B cell (primary cell): ENCODE measurements at regions not wholly inside any gene's neighbourhood (a gene's known extent, or its start where the extent isn't known, plus 50 kb on each side); places are given as distances from the start of the nearest gene placed in this dataset.
"Not testable (repeated sequence)": the region's sequence is repeated elsewhere in the genome, so short reads cannot be mapped to it uniquely, and the experiment has no call there.

Source experiments
- ATAC-seq: fragments of 200-7000 bp; cut with Tn5 transposase; one replicate; pipeline ENCODE4 v1.10.0; 2021; ENCODE audit warnings: low read depth, mild to moderate bottlenecking, moderate number of reproducible peaks, moderate library complexity
- CTCF ChIA-PET: fragments of 350-600 bp; sonication (Branson Sonifier 250); formaldehyde crosslinking; loops from one replicate; lab custom pipeline; 2021; ENCODE audit warnings: antibody characterized with exemption, inconsistent platforms; lab: Charles Lee
- POLR2A ChIA-PET: fragments of 350-600 bp; sonication (Branson Sonifier 250); formaldehyde crosslinking; loops from one replicate; lab custom pipeline; 2021; ENCODE audit warnings: antibody characterized with exemption; lab: Charles Lee
- DNase-seq: peaks from one replicate; pipeline ENCODE4 v3.0.0; 2013
- H2AFZ ChIP-seq: 2 replicates; pipeline ENCODE4 v1.6.1; 2012; ENCODE audit warnings: mild to moderate bottlenecking, low read depth, low read length; ENCODE audit not compliant: insufficient read depth, poor library complexity, severe bottlenecking
- H3K27ac ChIP-seq, 2 donors: 1 replicate in 1 of 2; 2 replicates in 1 of 2; pipeline ENCODE4 v1.5.1; 2012 to 2013; ENCODE audit warnings: low read length in 2 of 2, mild to moderate bottlenecking in 2 of 2, moderate library complexity in 1 of 2
- H3K27me3 ChIP-seq, 4 experiments: fragments of 200-600 bp in 1 of 4; sonication (generic) in 1 of 4; replicated peaks in 1 of 4; 1 replicate in 2 of 4; 2 replicates in 2 of 4; pipeline versions ENCODE4 v1.6.1 to v1.7.0; 2013 to 2016; ENCODE audit warnings: low read length in 3 of 4, mild to moderate bottlenecking in 2 of 4, mixed read lengths in 1 of 4, moderate library complexity in 1 of 4; ENCODE audit not compliant: insufficient read depth in 4 of 4, control insufficient read depth in 3 of 4; ENCODE audit errors: control extremely low read depth in 1 of 4
- H3K36me3 ChIP-seq, 2 experiments: replicated peaks in 1 of 2; 1 replicate in 1 of 2; 2 replicates in 1 of 2; pipeline versions ENCODE4 v1.6.1 to v1.7.1; 2013; ENCODE audit warnings: low read length in 1 of 2; ENCODE audit not compliant: insufficient read depth in 2 of 2, control insufficient read depth in 1 of 2; ENCODE audit errors: control extremely low read depth in 1 of 2, extremely low read depth in 1 of 2
- H3K4me1 ChIP-seq, 2 donors: fragments of 200-600 bp in 1 of 2; sonication (generic) in 1 of 2; 1 replicate in 1 of 2; 2 replicates in 1 of 2; pipeline versions ENCODE4 v1.5.1 to v1.6.1; 2013 to 2017; ENCODE audit warnings: low read length in 2 of 2; ENCODE audit not compliant: control insufficient read depth in 2 of 2, insufficient read depth in 2 of 2
- H3K4me2 ChIP-seq: replicated peaks from 2 replicates; pipeline ENCODE3; 2012; ENCODE audit warnings: mild to moderate bottlenecking, low read depth, low read length; ENCODE audit not compliant: poor library complexity, severe bottlenecking
- H3K4me3 ChIP-seq, 5 experiments: fragments of 200-600 bp in 1 of 5; sonication (generic) in 1 of 5; 1 replicate in 3 of 5; 2 replicates in 2 of 5; pipeline versions ENCODE4 v1.5.1 to v1.7.0; 2011 to 2016; ENCODE audit warnings: low read length in 4 of 5, mild to moderate bottlenecking in 4 of 5, low read depth in 2 of 5, control low read depth in 1 of 5, moderate library complexity in 1 of 5; ENCODE audit not compliant: insufficient read depth in 1 of 5; ENCODE audit errors: control extremely low read depth in 1 of 5, extremely low read depth in 1 of 5
- H3K79me2 ChIP-seq: fragments of 200-600 bp; sonication (generic); one replicate; pipeline ENCODE4 v1.6.0; 2016; ENCODE audit warnings: low read length; ENCODE audit not compliant: control insufficient read depth, insufficient read depth
- H3K9ac ChIP-seq: fragments of 200-600 bp; sonication (generic); 2 replicates; pipeline ENCODE4 v1.6.1; 2017; ENCODE audit warnings: mild to moderate bottlenecking, low read length, moderate library complexity
- H3K9me3 ChIP-seq, 3 donors: one replicate each; pipeline versions ENCODE4 v1.6.1 to v1.7.1; 2013; ENCODE audit warnings: low read length in 2 of 3; ENCODE audit not compliant: control insufficient read depth in 2 of 3, insufficient read depth in 1 of 3; ENCODE audit errors: control extremely low read depth in 1 of 3
- H4K20me1 ChIP-seq: 2 replicates; pipeline ENCODE4 v1.6.0; 2012; ENCODE audit warnings: mild to moderate bottlenecking, low read length; ENCODE audit not compliant: insufficient read depth, control insufficient read depth, poor library complexity, severe bottlenecking
- H3K27ac Mint-ChIP-seq: one replicate; pipeline ENCODE4 v1.8.0; 2021; ENCODE audit warnings: mixed read lengths
- H3K27me3 Mint-ChIP-seq: one replicate; pipeline ENCODE4 v1.8.0; 2021; ENCODE audit warnings: mixed read lengths
- H3K4me1 Mint-ChIP-seq: one replicate; pipeline ENCODE4 v1.8.0; 2021; ENCODE audit warnings: mixed read lengths
- H3K4me3 Mint-ChIP-seq: one replicate; pipeline ENCODE4 v1.8.0; 2021; ENCODE audit warnings: mixed read lengths
- H3K9me3 Mint-ChIP-seq: one replicate; pipeline ENCODE4 v1.8.0; 2022; ENCODE audit warnings: mixed read lengths; ENCODE audit not compliant: insufficient read depth
- WGBS: methylation state at CpG from one replicate; pipeline ENCODE4 v1.1.5; 2013; ENCODE audit warnings: missing lambda C conversion rate; ENCODE audit not compliant: insufficient coverage; 5-methylcytosine and 5-hydroxymethylcytosine counted together
- intact Hi-C: fragments of 100-400 bp; cut with micrococcal nuclease; formaldehyde crosslinking; loops from one replicate; pipeline ENCODE4 v1.10.0; 2022

GRCh38 chr15:21174761-21175160 lies 265.5 kb downstream of the POTEB3 start:
- POLR2A ChIA-PET, H4K20me1 ChIP-seq, H2AFZ ChIP-seq, H3K4me2 ChIP-seq, ATAC-seq, CTCF ChIA-PET, DNase-seq, intact Hi-C loops, H3K4me1 Mint-ChIP-seq, H3K4me3 Mint-ChIP-seq, H3K27ac Mint-ChIP-seq, H3K36me3 ChIP-seq, H3K4me3 ChIP-seq, H3K9me3 ChIP-seq, H3K9ac ChIP-seq, H3K27me3 ChIP-seq, H3K27me3 Mint-ChIP-seq, H3K79me2 ChIP-seq, H3K27ac ChIP-seq, H3K4me1 ChIP-seq, H3K9me3 Mint-ChIP-seq: not testable (repeated sequence)
- WGBS, result no CpG with 5 or more reads among the region's 36 CpGs

- POLR2A ChIA-PET, intact Hi-C loops, H3K79me2 ChIP-seq, DNase-seq, H3K27ac ChIP-seq, H3K4me2 ChIP-seq, H3K27me3 Mint-ChIP-seq, H3K4me3 Mint-ChIP-seq, H3K4me1 Mint-ChIP-seq, H2AFZ ChIP-seq, H3K27me3 ChIP-seq, CTCF ChIA-PET, H3K9me3 ChIP-seq, H3K4me3 ChIP-seq, H3K9ac ChIP-seq, ATAC-seq, H3K9me3 Mint-ChIP-seq, H3K27ac Mint-ChIP-seq, H3K4me1 ChIP-seq, H3K36me3 ChIP-seq, H4K20me1 ChIP-seq: not testable (repeated sequence)
- no CpG with 5 or more reads among the region's 24 CpGs for WGBS
Observed at GRCh38 chr15:21151203-21151966, 285.3 kb upstream of the POTEB2 start.

GRCh38 chr15:21148136-21148535 lies 282.0 kb upstream of the POTEB2 start:
- H3K4me3 ChIP-seq, H3K9me3 Mint-ChIP-seq, H3K4me1 Mint-ChIP-seq, H2AFZ ChIP-seq, H3K4me1 ChIP-seq, H3K79me2 ChIP-seq, H3K9ac ChIP-seq, H3K4me3 Mint-ChIP-seq, H3K9me3 ChIP-seq, intact Hi-C loops, H3K27me3 ChIP-seq, H3K27ac Mint-ChIP-seq, DNase-seq, H4K20me1 ChIP-seq, CTCF ChIA-PET, POLR2A ChIA-PET, H3K36me3 ChIP-seq, H3K4me2 ChIP-seq, ATAC-seq, H3K27me3 Mint-ChIP-seq, H3K27ac ChIP-seq: not testable (repeated sequence)
- no CpG with 5 or more reads among the region's 5 CpGs for WGBS

GRCh38 chr15:21133893-21134292 lies 267.8 kb upstream of the POTEB2 start:
- WGBS, result no CpG with 5 or more reads among the region's 7 CpGs
- H3K4me2 ChIP-seq, POLR2A ChIA-PET, intact Hi-C loops, DNase-seq, H3K9ac ChIP-seq, H3K4me3 ChIP-seq, H3K27me3 ChIP-seq, CTCF ChIA-PET, H3K27ac ChIP-seq, ATAC-seq, H3K4me1 Mint-ChIP-seq, H3K27me3 Mint-ChIP-seq, H2AFZ ChIP-seq, H3K79me2 ChIP-seq, H3K9me3 ChIP-seq, H3K4me3 Mint-ChIP-seq, H4K20me1 ChIP-seq, H3K9me3 Mint-ChIP-seq, H3K36me3 ChIP-seq, H3K4me1 ChIP-seq, H3K27ac Mint-ChIP-seq: not testable (repeated sequence)
